Activated naive CD8-positive, alpha-beta T cell treated with anti-CD3 and anti-CD28 coated beads for 36 hours (primary cell): ENCODE measurements at regions not wholly inside any gene's neighbourhood (a gene's known extent, or its start where the extent isn't known, plus 50 kb on each side); places are given as distances from the start of the nearest gene placed in this dataset.

Experiments used
- DNase-seq: peaks from one replicate; pipeline ENCODE4 v3.0.0; 2021
- H3K27ac Mint-ChIP-seq: one replicate; pipeline ENCODE4 v1.8.0; 2022; ENCODE audit warnings: mild to moderate bottlenecking, moderate library complexity, mixed read lengths
- H3K27me3 Mint-ChIP-seq: one replicate; pipeline ENCODE4 v1.8.0; 2022; ENCODE audit warnings: mild to moderate bottlenecking, mixed read lengths
- H3K36me3 Mint-ChIP-seq: one replicate; pipeline ENCODE4 v1.8.0; 2021; ENCODE audit warnings: mild to moderate bottlenecking, mixed read lengths
- H3K4me1 Mint-ChIP-seq: one replicate; pipeline ENCODE4 v1.8.0; 2021; ENCODE audit warnings: mixed read lengths
- H3K4me3 Mint-ChIP-seq: one replicate; pipeline ENCODE4 v1.8.0; 2022; ENCODE audit warnings: mild to moderate bottlenecking, moderate library complexity, mixed read lengths
- H3K9me3 Mint-ChIP-seq: one replicate; pipeline ENCODE4 v1.8.0; 2022; ENCODE audit warnings: mixed read lengths

DNA sequence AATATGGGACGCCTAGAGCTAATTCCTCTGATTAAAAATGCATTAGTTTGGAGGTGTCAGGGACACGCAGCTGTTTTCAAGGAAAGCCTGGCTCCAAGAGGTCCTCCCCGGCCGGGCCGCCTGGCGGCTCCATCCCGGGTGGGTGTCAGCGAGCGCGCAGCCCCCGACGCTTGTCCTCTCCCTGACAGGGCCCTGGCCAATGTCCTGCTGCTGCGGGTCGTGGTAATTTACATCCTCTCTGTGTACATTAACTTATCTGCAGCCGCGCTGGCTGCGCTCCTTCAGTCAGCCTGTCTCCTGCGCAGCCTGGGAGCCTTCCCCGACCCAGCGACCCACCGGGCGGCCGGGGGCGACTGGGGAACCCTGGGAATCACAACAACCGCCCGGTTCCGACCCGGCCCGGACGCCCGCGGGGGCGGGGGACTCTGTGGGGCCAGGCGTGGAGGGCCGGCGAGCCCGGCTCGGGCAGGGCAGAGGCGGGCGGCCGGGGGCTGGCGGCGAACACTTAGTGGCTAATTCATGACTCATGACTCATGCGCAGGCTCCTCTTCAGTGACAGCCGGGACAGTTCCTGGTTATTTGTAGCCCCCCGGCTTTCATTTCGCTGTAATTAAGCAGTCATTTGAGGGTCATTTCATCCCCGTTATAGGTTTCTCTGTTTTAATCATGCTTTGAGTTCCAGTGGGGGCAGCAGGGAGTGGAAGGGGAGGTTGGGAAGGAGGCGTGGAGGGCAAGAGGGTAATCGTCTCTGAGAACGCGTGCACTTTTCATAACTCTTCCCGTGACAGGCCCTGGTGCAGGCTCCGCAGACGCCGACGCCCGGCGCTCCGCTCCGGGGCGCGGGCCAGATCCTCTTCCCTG, 141.9 kb upstream of the CTAGE1 start:
- Mint-ChIP-seq H3K4me3 (peak overlapping the region; percentile 47), H3K27ac (no peak overlapping the region), H3K36me3 (no peaks in the 10 kb centered on the region)

GRCh38 chr18:22560275-22560610, 142.5 kb upstream of the CTAGE1 start:
- no peak for DNase-seq
- Mint-ChIP-seq H3K36me3 (no peaks in the 10 kb centered on the region), H3K4me3 (peak overlapping the region; percentile 47), H3K27me3 (peaks cover 61% of the 10 kb centered on the region), H3K4me1 (peaks cover 10% of the 10 kb centered on the region), H3K9me3 (no peaks in the 10 kb centered on the region), H3K27ac (no peak overlapping the region)

More for the DNA sequence above, 141.9 kb upstream of the CTAGE1 start:
- Mint-ChIP-seq H3K9me3 (no peaks in the 10 kb centered on the region), H3K4me1 (peaks cover 10% of the 10 kb centered on the region), H3K27me3 (peaks cover 57% of the 10 kb centered on the region)
- peak; percentile 23 for DNase-seq

GRCh38 chr18:22560797-22561196, 143.1 kb upstream of the CTAGE1 start:
- H3K4me3 Mint-ChIP-seq, result no peak overlapping the region
- H3K4me1 Mint-ChIP-seq, result peaks cover 10% of the 10 kb centered on the region
- H3K27me3 Mint-ChIP-seq, result peaks cover 63% of the 10 kb centered on the region
- no peaks in the 10 kb centered on the region for H3K9me3 Mint-ChIP-seq
- no peaks in the 10 kb centered on the region for H3K36me3 Mint-ChIP-seq
- DNase-seq, result no peak
- no peak overlapping the region for H3K27ac Mint-ChIP-seq

DNA sequence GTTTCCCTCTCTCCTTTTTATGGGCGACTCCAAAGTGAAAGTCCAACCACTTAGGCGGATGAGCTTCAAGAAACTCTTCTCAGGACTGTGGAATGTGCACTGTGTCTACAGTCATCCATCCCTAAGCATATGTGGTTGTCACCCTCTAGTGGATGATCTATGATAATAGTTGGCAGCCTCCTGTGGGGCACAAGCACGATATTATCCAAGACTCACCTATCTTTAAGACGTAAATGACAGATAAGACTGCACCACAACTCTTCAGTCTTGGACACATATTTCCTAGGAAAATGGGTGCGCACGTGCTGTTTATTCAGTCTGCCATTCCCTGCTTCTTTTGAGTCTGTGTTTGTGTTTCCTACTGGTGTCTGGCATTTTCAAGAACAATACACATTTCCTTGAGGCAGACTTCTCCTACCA, 145.5 kb upstream of the CTAGE1 start:
- Mint-ChIP-seq H3K27ac (no peak overlapping the region), H3K4me1 (peaks cover 10% of the 10 kb centered on the region), H3K4me3 (no peak overlapping the region), H3K27me3 (peaks cover 49% of the 10 kb centered on the region), H3K9me3 (no peaks in the 10 kb centered on the region), H3K36me3 (no peaks in the 10 kb centered on the region)
- no peak for DNase-seq

- Mint-ChIP-seq H3K27ac (no peak overlapping the region), H3K9me3 (no peaks in the 10 kb centered on the region), H3K36me3 (no peaks in the 10 kb centered on the region), H3K4me3 (no peak overlapping the region), H3K4me1 (peaks cover 10% of the 10 kb centered on the region), H3K27me3 (peaks cover 45% of the 10 kb centered on the region)
- no peak for DNase-seq
Measured at GRCh38 chr18:22564036-22564435, 146.3 kb upstream of the CTAGE1 start.

GRCh38 chr18:22566703-22567420, 149.1 kb upstream of the CTAGE1 start:
- H3K4me3 Mint-ChIP-seq, result no peak overlapping the region
- DNase-seq, result no peak
- H3K4me1 Mint-ChIP-seq, result no peaks in the 10 kb centered on the region
- H3K27me3 Mint-ChIP-seq, result peaks cover 23% of the 10 kb centered on the region
- no peak overlapping the region for H3K27ac Mint-ChIP-seq
- no peaks in the 10 kb centered on the region for H3K36me3 Mint-ChIP-seq
- no peaks in the 10 kb centered on the region for H3K9me3 Mint-ChIP-seq

DNA sequence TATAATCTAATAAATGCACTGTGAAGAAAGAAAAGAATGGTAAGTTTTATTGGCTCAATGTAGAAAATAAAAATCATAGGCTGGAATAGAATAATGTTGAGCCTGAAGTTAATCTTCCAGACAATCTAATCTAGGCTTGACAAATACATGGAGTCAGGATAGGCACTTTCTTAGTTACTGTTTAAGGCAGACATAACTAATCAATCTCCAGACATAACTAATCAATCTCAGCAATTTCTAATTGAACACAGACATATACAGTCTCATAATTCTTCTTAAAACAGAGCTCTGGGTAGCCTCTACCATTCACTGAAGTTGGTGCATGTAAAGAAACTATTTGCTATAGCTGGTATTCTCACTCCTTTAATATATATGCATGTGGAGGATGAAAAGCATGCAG, 150.1 kb upstream of the CTAGE1 start:
- no peaks in the 10 kb centered on the region for H3K9me3 Mint-ChIP-seq
- peaks cover 18% of the 10 kb centered on the region for H3K27me3 Mint-ChIP-seq
- no peak overlapping the region for H3K27ac Mint-ChIP-seq
- no peak overlapping the region for H3K4me3 Mint-ChIP-seq
- H3K4me1 Mint-ChIP-seq, result no peaks in the 10 kb centered on the region
- DNase-seq, result no peak
- H3K36me3 Mint-ChIP-seq, result no peaks in the 10 kb centered on the region

DNA sequence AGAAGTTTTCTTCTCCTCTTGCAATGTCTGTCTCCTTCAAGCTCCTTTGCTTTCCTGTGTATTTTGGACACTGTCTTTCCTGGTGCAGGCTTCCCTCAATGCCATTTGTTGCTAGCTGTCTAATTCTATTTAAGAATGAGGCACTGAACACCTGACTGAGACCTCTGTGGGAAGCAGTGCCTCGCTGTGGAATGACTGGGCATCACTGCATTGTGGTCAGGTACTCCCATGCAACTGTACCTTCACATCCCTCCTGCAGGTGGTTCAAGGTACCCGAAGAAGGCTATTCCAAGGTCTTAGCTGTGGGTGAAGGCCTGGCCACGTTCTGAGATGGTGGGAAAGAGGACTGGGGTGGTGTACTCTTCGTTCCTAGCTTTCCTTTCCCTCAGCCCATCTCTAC, 152.8 kb upstream of the CTAGE1 start:
- Mint-ChIP-seq H3K27me3 (peaks cover 11% of the 10 kb centered on the region), H3K36me3 (no peaks in the 10 kb centered on the region), H3K4me1 (no peaks in the 10 kb centered on the region), H3K9me3 (no peaks in the 10 kb centered on the region), H3K27ac (no peak overlapping the region), H3K4me3 (no peak overlapping the region)
- no peak for DNase-seq

DNA sequence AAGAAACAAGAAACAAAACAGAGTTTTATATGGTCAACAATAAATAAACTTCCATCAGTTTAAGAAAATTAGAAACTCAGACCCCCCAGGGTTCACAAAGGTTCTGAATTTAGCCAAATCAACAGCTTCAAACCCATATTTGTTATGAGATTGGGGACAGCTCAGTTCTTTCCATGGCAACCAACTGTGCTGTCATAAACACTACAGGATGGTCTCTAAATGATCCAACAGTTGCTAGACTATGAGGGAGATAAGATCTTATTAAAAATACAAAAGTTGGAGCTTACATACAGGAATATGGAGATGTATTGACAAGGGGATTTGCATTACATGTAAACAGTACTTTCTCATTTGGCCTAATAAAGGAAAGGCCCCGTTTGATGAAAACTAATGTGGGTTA, 154.6 kb upstream of the CTAGE1 start:
- Mint-ChIP-seq H3K27ac (no peak overlapping the region), H3K4me3 (no peak overlapping the region), H3K27me3 (peaks cover 9% of the 10 kb centered on the region), H3K4me1 (no peaks in the 10 kb centered on the region), H3K9me3 (no peaks in the 10 kb centered on the region), H3K36me3 (no peaks in the 10 kb centered on the region)
- DNase-seq, result no peak

GRCh38 chr18:22579271-22579670, 161.6 kb upstream of the CTAGE1 start:
- H3K27ac Mint-ChIP-seq, result no peak overlapping the region
- H3K27me3 Mint-ChIP-seq, result peaks cover 8% of the 10 kb centered on the region

DNA sequence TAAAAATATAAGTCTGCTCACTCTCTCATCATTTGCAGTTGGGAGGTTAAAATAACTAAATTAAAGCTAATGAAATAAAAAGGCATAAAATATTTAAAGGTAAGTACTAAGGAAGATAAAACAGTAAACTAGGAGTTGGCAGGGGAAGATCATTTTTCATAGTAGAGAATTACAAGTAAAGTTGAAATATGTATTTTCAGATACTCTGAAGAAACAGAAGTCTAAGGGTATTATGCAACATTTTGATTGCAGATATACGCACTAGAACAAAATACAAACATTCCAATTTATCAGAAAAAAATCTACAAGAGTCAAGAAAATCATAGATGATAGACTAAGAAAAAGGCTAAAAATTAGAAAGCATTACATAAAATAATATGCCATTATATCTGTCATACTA, 167.6 kb upstream of the CTAGE1 start:
- Mint-ChIP-seq H3K4me3 (no peak overlapping the region), H3K9me3 (peaks cover 4% of the 10 kb centered on the region), H3K27me3 (peaks cover 5% of the 10 kb centered on the region), H3K27ac (no peak overlapping the region), H3K4me1 (no peaks in the 10 kb centered on the region), H3K36me3 (no peaks in the 10 kb centered on the region)
- no peak for DNase-seq

More at GRCh38 chr18:22579271-22579670, 161.6 kb upstream of the CTAGE1 start:
- no peak for DNase-seq
- H3K4me3 Mint-ChIP-seq, result no peak overlapping the region
- H3K9me3 Mint-ChIP-seq, result no peaks in the 10 kb centered on the region
- peaks cover 2% of the 10 kb centered on the region for H3K4me1 Mint-ChIP-seq
- no peaks in the 10 kb centered on the region for H3K36me3 Mint-ChIP-seq

DNA sequence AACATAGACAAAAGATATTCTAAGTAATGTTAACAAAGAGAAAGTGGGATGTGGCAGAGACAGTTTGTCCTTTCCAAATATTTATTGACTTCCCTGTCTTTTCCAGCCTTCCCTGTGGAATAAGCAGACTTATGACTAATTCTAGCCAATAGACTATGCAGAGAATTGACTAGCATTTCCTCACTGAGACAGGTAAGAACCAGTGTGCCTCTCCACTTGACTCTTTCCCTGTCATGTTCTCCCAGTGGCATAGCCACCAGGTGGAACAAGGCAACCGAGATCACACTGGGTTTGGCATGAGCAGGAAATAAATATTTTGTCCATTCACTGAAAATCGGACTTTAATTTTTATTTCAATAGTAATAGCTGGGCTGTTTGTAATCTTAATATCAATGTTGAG, 168.1 kb upstream of the CTAGE1 start:
- no peak overlapping the region for H3K4me3 Mint-ChIP-seq
- peaks cover 8% of the 10 kb centered on the region for H3K27me3 Mint-ChIP-seq
- H3K4me1 Mint-ChIP-seq, result no peaks in the 10 kb centered on the region
- H3K36me3 Mint-ChIP-seq, result no peaks in the 10 kb centered on the region
- H3K9me3 Mint-ChIP-seq, result peaks cover 6% of the 10 kb centered on the region
- no peak for DNase-seq
- no peak overlapping the region for H3K27ac Mint-ChIP-seq

GRCh38 chr18:22591222-22591621, 173.5 kb upstream of the CTAGE1 start:
- DNase-seq, result no peak
- no peak overlapping the region for H3K27ac Mint-ChIP-seq
- no peaks in the 10 kb centered on the region for H3K4me1 Mint-ChIP-seq
- no peaks in the 10 kb centered on the region for H3K36me3 Mint-ChIP-seq
- H3K27me3 Mint-ChIP-seq, result peaks cover 10% of the 10 kb centered on the region
- peaks cover 6% of the 10 kb centered on the region for H3K9me3 Mint-ChIP-seq
- H3K4me3 Mint-ChIP-seq, result no peak overlapping the region

DNA sequence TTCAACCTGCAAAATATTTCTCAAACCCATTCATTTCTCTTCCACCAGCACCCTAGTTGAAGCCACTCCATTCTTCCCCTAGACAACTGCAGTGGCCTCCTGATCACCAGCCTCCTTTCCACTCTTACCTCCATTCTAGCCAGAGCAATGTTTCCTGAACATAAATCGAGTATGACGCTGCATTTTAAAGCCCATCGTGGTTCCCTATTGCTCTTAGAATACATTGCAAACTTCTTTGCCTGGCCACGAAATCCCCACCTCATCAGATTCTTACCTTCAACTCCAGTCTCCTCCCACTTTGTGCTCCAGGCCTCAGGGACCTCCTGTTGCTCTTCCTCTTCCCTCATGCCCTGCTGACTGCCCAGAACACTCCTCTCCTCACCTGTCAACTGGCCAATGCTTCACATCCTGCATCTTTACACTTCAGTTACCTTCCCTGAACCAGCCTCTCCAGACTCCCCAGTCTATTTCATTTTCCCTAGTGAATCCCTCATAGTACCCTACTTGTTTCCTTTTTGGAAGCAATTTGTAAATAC, 176.5 kb upstream of the CTAGE1 start:
- Mint-ChIP-seq H3K27ac (no peak overlapping the region), H3K27me3 (peaks cover 8% of the 10 kb centered on the region), H3K9me3 (peaks cover 9% of the 10 kb centered on the region)

GRCh38 chr18:22601481-22601880, 183.8 kb upstream of the CTAGE1 start:
- Mint-ChIP-seq H3K9me3 (peaks cover 6% of the 10 kb centered on the region), H3K36me3 (no peaks in the 10 kb centered on the region), H3K27ac (no peak overlapping the region), H3K4me1 (no peaks in the 10 kb centered on the region), H3K4me3 (no peak overlapping the region), H3K27me3 (peaks cover 7% of the 10 kb centered on the region)
- DNase-seq, result no peak

More for the DNA sequence above, 176.5 kb upstream of the CTAGE1 start:
- DNase-seq, result no peak
- Mint-ChIP-seq H3K36me3 (no peaks in the 10 kb centered on the region), H3K4me1 (no peaks in the 10 kb centered on the region), H3K4me3 (no peak overlapping the region)
